MM.1S (cell line): ENCODE measurements at regions not wholly inside any gene's neighbourhood (a gene's known extent, or its start where the extent isn't known, plus 50 kb on each side); places are given as distances from the start of the nearest gene placed in this dataset.

Experiments
- DNase-seq: peaks from one replicate; pipeline ENCODE4 v3.0.0-alpha.2; 2015
- H2AFZ ChIP-seq: fragments of 300-600 bp; sonication (generic); 2 replicates; pipeline ENCODE4 v1.6.0; 2016; ENCODE audit warnings: antibody characterized with exemption, low read length
- H3F3A ChIP-seq: fragments of 300-600 bp; sonication (generic); 2 replicates; pipeline ENCODE4 v1.6.1; 2016; ENCODE audit warnings: mild to moderate bottlenecking, antibody characterized with exemption, low read length, moderate library complexity, mixed read lengths; ENCODE audit not compliant: insufficient read depth
- H3K27ac ChIP-seq: fragments of 300-600 bp; sonication (generic); 2 replicates; pipeline ENCODE4 v1.5.1; 2016; ENCODE audit warnings: mild to moderate bottlenecking, low read length
- H3K27me3 ChIP-seq: fragments of 300-600 bp; sonication (generic); replicated peaks from 2 replicates; pipeline ENCODE4 v1.6.0; 2016; ENCODE audit warnings: low read length; ENCODE audit not compliant: insufficient read depth
- H3K36me3 ChIP-seq: fragments of 300-600 bp; sonication (generic); replicated peaks from 2 replicates; pipeline ENCODE4 v1.6.1; 2016; ENCODE audit warnings: mild to moderate bottlenecking, low read length, mixed read lengths; ENCODE audit not compliant: insufficient read depth
- H3K4me1 ChIP-seq: fragments of 300-600 bp; sonication (generic); 2 replicates; pipeline ENCODE4 v1.6.1; 2016; ENCODE audit warnings: low read length, mixed read lengths
- H3K4me2 ChIP-seq: fragments of 300-600 bp; sonication (generic); 2 replicates; pipeline ENCODE4 v1.6.0; 2016; ENCODE audit warnings: low read depth, low read length
- H3K4me3 ChIP-seq: fragments of 300-600 bp; sonication (generic); 2 replicates; pipeline ENCODE4 v1.5.1; 2016; ENCODE audit warnings: low read length, mixed read lengths
- H3K79me2 ChIP-seq: fragments of 300-600 bp; sonication (generic); 2 replicates; pipeline ENCODE4 v1.6.1; 2016; ENCODE audit warnings: mixed run types, low read length, mixed read lengths
- H3K9ac ChIP-seq: fragments of 300-600 bp; sonication (generic); 2 replicates; pipeline ENCODE4 v1.6.1; 2016; ENCODE audit warnings: low read length, mixed read lengths
- H3K9me2 ChIP-seq: fragments of 300-600 bp; sonication (generic); replicated peaks from 2 replicates; pipeline ENCODE4 v1.6.1; 2016; ENCODE audit warnings: mild to moderate bottlenecking, low read length, mixed read lengths; ENCODE audit not compliant: insufficient read depth
- H3K9me3 ChIP-seq: fragments of 300-600 bp; sonication (generic); replicated peaks from 2 replicates; pipeline ENCODE4 v1.6.1; 2016; ENCODE audit warnings: mild to moderate bottlenecking, low read length, mixed read lengths; ENCODE audit not compliant: insufficient read depth
- H4K20me1 ChIP-seq: fragments of 300-600 bp; sonication (generic); 2 replicates; pipeline ENCODE4 v1.6.1; 2016; ENCODE audit warnings: mild to moderate bottlenecking, low read length, moderate library complexity, mixed read lengths; ENCODE audit not compliant: insufficient read depth
- CTCF ChIP-seq: fragments of 300-600 bp; sonication (generic); IDR thresholded peaks from 2 replicates; pipeline ENCODE4 v1.5.1; 2016; ENCODE audit warnings: antibody characterized with exemption, low read length, mixed read lengths
- EZH2 ChIP-seq: fragments of 300-600 bp; sonication (generic); optimal IDR thresholded peaks from 2 replicates; pipeline ENCODE3; 2017; ENCODE audit warnings: low read depth, mild to moderate bottlenecking, antibody characterized with exemption, low read length, mixed read lengths
- EZH2phosphoT487 ChIP-seq: fragments of 300-600 bp; sonication (generic); IDR thresholded peaks from 2 replicates; pipeline ENCODE4 v1.6.1; 2018; ENCODE audit warnings: antibody characterized with exemption, low read length

- Histone ChIP-seq H3K4me1 (no peaks in the 10 kb centered on the region), H3K9me3 (no peaks in the 10 kb centered on the region), H3K27ac (no peak overlapping the region), H3K79me2 (no peaks in the 10 kb centered on the region), H3F3A (no peaks in the 10 kb centered on the region), H3K4me2 (no peak overlapping the region), H3K27me3 (no peaks in the 10 kb centered on the region), H3K36me3 (no peaks in the 10 kb centered on the region), H4K20me1 (no peaks in the 10 kb centered on the region), H3K4me3 (no peak overlapping the region), H3K9me2 (no peaks in the 10 kb centered on the region), H3K9ac (no peak overlapping the region), H2AFZ (no peak overlapping the region)
- TF ChIP-seq EZH2 (no peak), EZH2phosphoT487 (no peak), CTCF (no peak)
- no peak for DNase-seq
These were observed 1138.4 kb downstream of the TBL1XR1 start for GRCh38 chr3:176058856-176059255.

DNA sequence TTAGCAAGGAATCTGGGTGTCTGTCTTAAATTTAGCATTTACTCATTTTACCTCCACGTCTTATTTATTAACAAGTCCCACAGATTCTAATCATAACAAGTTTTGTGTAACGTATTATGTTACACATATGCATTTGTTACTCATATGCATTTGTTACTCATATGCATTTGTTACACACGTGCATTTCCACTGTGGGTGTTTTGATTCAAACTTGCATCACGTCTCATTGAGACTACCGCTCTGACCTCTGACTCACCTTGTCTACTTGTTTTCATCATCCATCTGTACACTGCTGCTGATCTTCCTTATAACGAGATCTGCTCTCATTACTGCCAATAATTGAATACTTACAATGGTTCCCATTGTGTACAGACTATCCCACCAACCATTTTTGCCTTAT is 1141.4 kb downstream of the TBL1XR1 start:
- no peak overlapping the region for H3K9ac ChIP-seq
- H3K79me2 ChIP-seq = no peaks in the 10 kb centered on the region
- TF ChIP-seq CTCF = no peak
- TF ChIP-seq EZH2 = no peak
- TF ChIP-seq EZH2phosphoT487 = no peak

DNA sequence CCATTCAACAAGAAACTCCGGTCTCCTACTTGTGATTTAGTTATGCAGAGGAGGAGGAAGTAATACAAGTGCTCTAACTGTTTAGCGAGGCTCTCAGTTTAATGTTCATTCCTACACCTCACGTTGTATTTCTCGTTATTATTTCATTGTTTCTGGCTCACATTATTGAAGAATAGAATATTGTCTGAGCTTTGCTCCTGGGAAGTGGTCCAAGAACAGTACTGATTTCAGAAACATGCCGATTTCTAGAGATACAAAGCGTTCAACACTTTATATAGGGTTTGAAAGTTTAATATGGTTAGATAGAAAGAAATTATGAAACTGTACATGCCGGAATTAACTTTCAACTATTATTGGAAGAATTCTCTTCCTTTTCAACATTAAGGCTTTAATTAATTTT is 1145.5 kb downstream of the TBL1XR1 start:
- Histone ChIP-seq H3K9me2 (no peaks in the 10 kb centered on the region), H3K36me3 (no peaks in the 10 kb centered on the region), H3K27ac (no peak overlapping the region), H3K9ac (no peak overlapping the region), H3K27me3 (no peaks in the 10 kb centered on the region), H3K4me1 (no peaks in the 10 kb centered on the region), H2AFZ (no peak overlapping the region), H3K4me2 (no peak overlapping the region), H3K79me2 (no peaks in the 10 kb centered on the region), H3F3A (no peaks in the 10 kb centered on the region), H3K4me3 (no peak overlapping the region), H3K9me3 (no peaks in the 10 kb centered on the region), H4K20me1 (no peaks in the 10 kb centered on the region)
- DNase-seq = no peak
- TF ChIP-seq EZH2 (no peak), EZH2phosphoT487 (no peak), CTCF (no peak)

More for the DNA sequence above, 1141.4 kb downstream of the TBL1XR1 start:
- Histone ChIP-seq H3K4me2 (no peak overlapping the region), H3K4me3 (no peak overlapping the region), H3K36me3 (no peaks in the 10 kb centered on the region), H3K4me1 (no peaks in the 10 kb centered on the region), H3K27ac (no peak overlapping the region), H3K9me3 (no peaks in the 10 kb centered on the region), H3K27me3 (no peaks in the 10 kb centered on the region), H4K20me1 (no peaks in the 10 kb centered on the region), H2AFZ (no peak overlapping the region), H3F3A (no peaks in the 10 kb centered on the region), H3K9me2 (no peaks in the 10 kb centered on the region)
- DNase-seq = no peak
